OCI-LY1 (cell line): ENCODE measurements at regions not wholly inside any gene's neighbourhood (a gene's known extent, or its start where the extent isn't known, plus 50 kb on each side); places are given as distances from the start of the nearest gene placed in this dataset.

ENCODE experiments used
- CTCF ChIP-seq: fragments of 200-600 bp; sonication (generic), shearing (Covaris generic); IDR thresholded peaks from 2 replicates; pipeline ENCODE4 v1.5.1; 2017; ENCODE audit warnings: mild to moderate bottlenecking, antibody characterized with exemption, low read length, moderate library complexity, mixed read lengths
- EZH2 ChIP-seq: fragments of 200-600 bp; sonication (generic), shearing (Covaris generic); IDR thresholded peaks from 2 replicates; pipeline ENCODE4 v1.8.0; 2017; ENCODE audit warnings: borderline replicate concordance, mixed run types, mild to moderate bottlenecking, antibody characterized with exemption, low read length, moderate library complexity, mixed read lengths

- no peak for TF ChIP-seq CTCF
- no peak for TF ChIP-seq EZH2
These were observed 183.8 kb upstream of the ATP2B1 start for GRCh38 chr12:89892436-89892835.
